ENCODE measurements at regions not wholly inside any gene's neighbourhood (a gene's known extent, or its start where the extent isn't known, plus 50 kb on each side); places are given as distances from the start of the nearest gene placed in this dataset.

GRCh38 chr6:154596701-154597100 lies 86.2 kb upstream of the CNKSR3 start:
- no peak for TF ChIP-seq CTCF (conservative IDR thresholded peaks at IDR 0.05; ENCODE audit: low read depth, low read length)
- DNase-seq (ENCODE audit: low read depth): no peak
- no peak overlapping the region for H3K4me3 ChIP-seq (ENCODE audit: low read depth, low read length)

- H3K4me3 ChIP-seq (ENCODE audit: low read depth, low read length): no peak overlapping the region
- no peak for DNase-seq (ENCODE audit: low read depth)
- TF ChIP-seq CTCF (conservative IDR thresholded peaks at IDR 0.05; ENCODE audit: low read depth, low read length): no peak
These were observed 87.9 kb upstream of the CNKSR3 start for GRCh38 chr6:154598399-154598798.

- no peak overlapping the region for H3K4me3 ChIP-seq (ENCODE audit: low read depth, low read length)
- no peak for TF ChIP-seq CTCF (conservative IDR thresholded peaks at IDR 0.05; ENCODE audit: low read depth, low read length)
- DNase-seq (ENCODE audit: low read depth): no peak
These were observed 91.8 kb upstream of the CNKSR3 start for GRCh38 chr6:154602296-154602695.

GRCh38 chr6:154602708-154603107 lies 92.2 kb upstream of the CNKSR3 start:
- H3K4me3 ChIP-seq (ENCODE audit: low read depth, low read length): no peak overlapping the region
- no peak for TF ChIP-seq CTCF (conservative IDR thresholded peaks at IDR 0.05; ENCODE audit: low read depth, low read length)
- DNase-seq (ENCODE audit: low read depth): no peak

GRCh38 chr6:154604119-154604518 lies 93.6 kb upstream of the CNKSR3 start:
- DNase-seq (ENCODE audit: low read depth): no peak
- no peak overlapping the region for H3K4me3 ChIP-seq (ENCODE audit: low read depth, low read length)
- TF ChIP-seq CTCF (conservative IDR thresholded peaks at IDR 0.05; ENCODE audit: low read depth, low read length): no peak

- H3K4me3 ChIP-seq (ENCODE audit: low read depth, low read length): no peak overlapping the region
- no peak for TF ChIP-seq CTCF (conservative IDR thresholded peaks at IDR 0.05; ENCODE audit: low read depth, low read length)
- DNase-seq (ENCODE audit: low read depth): no peak
These were observed 94.8 kb upstream of the CNKSR3 start for GRCh38 chr6:154605178-154605881.

- no peak overlapping the region for H3K4me3 ChIP-seq (ENCODE audit: low read depth, low read length)
- no peak for TF ChIP-seq CTCF (conservative IDR thresholded peaks at IDR 0.05; ENCODE audit: low read depth, low read length)
- DNase-seq (ENCODE audit: low read depth): no peak
These were observed 95.4 kb upstream of the CNKSR3 start for GRCh38 chr6:154605882-154606370.

All from epithelial cell of proximal tubule (primary cell).